ENCODE measurements at regions not wholly inside any gene's neighbourhood (a gene's known extent, or its start where the extent isn't known, plus 50 kb on each side); places are given as distances from the start of the nearest gene placed in this dataset.

- H3K27me3 ChIP-seq (ENCODE audit: insufficient read depth, low read length, poor library complexity, severe bottlenecking) = no peaks in the 10 kb centered on the region
- H3K9me3 ChIP-seq (ENCODE audit: insufficient read depth, low read depth, low read length) = no peaks in the 10 kb centered on the region; the same call in 1 of the 2 replicates
- TF ChIP-seq EZH2phosphoT487 (IDR thresholded peaks at IDR 0.05; ENCODE audit: borderline replicate concordance) (no peak), CTCF (conservative IDR thresholded peaks at IDR 0.05; ENCODE audit: low read length) (no peak)
- H3K4me3 ChIP-seq (ENCODE audit: low read length, poor library complexity, severe bottlenecking) = no peak overlapping the region
- no peak overlapping the region for H2AFZ ChIP-seq (ENCODE audit: low read length)
- no peaks in the 10 kb centered on the region for H3K9me2 ChIP-seq (replicated peaks; ENCODE audit: low read depth, low read length)
- H3F3A ChIP-seq (ENCODE audit: low read depth) = no peaks in the 10 kb centered on the region
- no peaks in the 10 kb centered on the region for H3K79me2 ChIP-seq (ENCODE audit: insufficient read depth, low read length)
- H3K9ac ChIP-seq (ENCODE audit: low read depth, low read length, poor library complexity, severe bottlenecking) = no peak overlapping the region
- H3K4me1 ChIP-seq (ENCODE audit: insufficient read depth, low read length, poor library complexity, severe bottlenecking) = no peaks in the 10 kb centered on the region
- no peaks in the 10 kb centered on the region for H4K20me1 ChIP-seq (ENCODE audit: insufficient read depth, low read length, poor library complexity, severe bottlenecking)
- no peaks in the 10 kb centered on the region for H3K36me3 ChIP-seq (ENCODE audit: insufficient read depth, low read length)
- no peak overlapping the region for H3K4me2 ChIP-seq (ENCODE audit: low read depth, low read length, poor library complexity, severe bottlenecking)
Observed at GRCh38 chr1:99561952-99562351, 84.0 kb upstream of the PALMD start.

- H3K9me2 ChIP-seq (replicated peaks; ENCODE audit: low read depth, low read length) = no peaks in the 10 kb centered on the region
- H3K4me2 ChIP-seq (ENCODE audit: low read depth, low read length, poor library complexity, severe bottlenecking) = no peak overlapping the region
- no peaks in the 10 kb centered on the region for H3F3A ChIP-seq (ENCODE audit: low read depth)
- no peaks in the 10 kb centered on the region for H3K79me2 ChIP-seq (ENCODE audit: insufficient read depth, low read length)
- no peak overlapping the region for H3K4me3 ChIP-seq (ENCODE audit: low read length, poor library complexity, severe bottlenecking)
- H3K27me3 ChIP-seq (ENCODE audit: insufficient read depth, low read length, poor library complexity, severe bottlenecking) = no peaks in the 10 kb centered on the region
- no peaks in the 10 kb centered on the region; the same call in 1 of the 2 replicates for H3K9me3 ChIP-seq (ENCODE audit: insufficient read depth, low read depth, low read length)
- H2AFZ ChIP-seq (ENCODE audit: low read length) = no peak overlapping the region
- H3K4me1 ChIP-seq (ENCODE audit: insufficient read depth, low read length, poor library complexity, severe bottlenecking) = no peaks in the 10 kb centered on the region
- H3K9ac ChIP-seq (ENCODE audit: low read depth, low read length, poor library complexity, severe bottlenecking) = no peak overlapping the region
- H3K36me3 ChIP-seq (ENCODE audit: insufficient read depth, low read length) = no peaks in the 10 kb centered on the region
- H4K20me1 ChIP-seq (ENCODE audit: insufficient read depth, low read length, poor library complexity, severe bottlenecking) = no peaks in the 10 kb centered on the region
- TF ChIP-seq CTCF (conservative IDR thresholded peaks at IDR 0.05; ENCODE audit: low read length) = no peak
- TF ChIP-seq EZH2phosphoT487 (IDR thresholded peaks at IDR 0.05; ENCODE audit: borderline replicate concordance) = no peak
Observed at GRCh38 chr1:99565606-99566289, 80.2 kb upstream of the PALMD start.

- Histone ChIP-seq H3K79me2 (ENCODE audit: insufficient read depth, low read length) (no peaks in the 10 kb centered on the region), H3K9ac (ENCODE audit: low read depth, low read length, poor library complexity, severe bottlenecking) (no peak overlapping the region), H3F3A (ENCODE audit: low read depth) (no peaks in the 10 kb centered on the region), H3K27me3 (ENCODE audit: insufficient read depth, low read length, poor library complexity, severe bottlenecking) (no peaks in the 10 kb centered on the region), H2AFZ (ENCODE audit: low read length) (no peak overlapping the region), H3K4me3 (ENCODE audit: low read length, poor library complexity, severe bottlenecking) (no peak overlapping the region), H3K9me2 (replicated peaks; ENCODE audit: low read depth, low read length) (no peaks in the 10 kb centered on the region), H3K36me3 (ENCODE audit: insufficient read depth, low read length) (no peaks in the 10 kb centered on the region), H4K20me1 (ENCODE audit: insufficient read depth, low read length, poor library complexity, severe bottlenecking) (no peaks in the 10 kb centered on the region), H3K4me2 (ENCODE audit: low read depth, low read length, poor library complexity, severe bottlenecking) (no peak overlapping the region), H3K4me1 (ENCODE audit: insufficient read depth, low read length, poor library complexity, severe bottlenecking) (no peaks in the 10 kb centered on the region), H3K9me3 (ENCODE audit: insufficient read depth, low read depth, low read length) (no peaks in the 10 kb centered on the region; the same call in 1 of the 2 replicates)
- TF ChIP-seq CTCF (conservative IDR thresholded peaks at IDR 0.05; ENCODE audit: low read length) (no peak), EZH2phosphoT487 (IDR thresholded peaks at IDR 0.05; ENCODE audit: borderline replicate concordance) (no peak)
Observed at GRCh38 chr1:99566290-99567021, 79.5 kb upstream of the PALMD start.
